ENCODE measurements at regions not wholly inside any gene's neighbourhood (a gene's known extent, or its start where the extent isn't known, plus 50 kb on each side); places are given as distances from the start of the nearest gene placed in this dataset.
"Not testable (repeated sequence)": the region's sequence is repeated elsewhere in the genome, so short reads cannot be mapped to it uniquely, and the experiment has no call there.

GRCh38 chr12:31178875-31179274, 105.2 kb downstream of the DDX11 start:
- TF ChIP-seq CTCF, POLR2A (IDR thresholded peaks at IDR 0.05): not testable (repeated sequence)
